Suprapubic skin (tissue), 4 donors: ENCODE measurements at regions not wholly inside any gene's neighbourhood (a gene's known extent, or its start where the extent isn't known, plus 50 kb on each side); places are given as distances from the start of the nearest gene placed in this dataset.
A peak's percentile ranks its signal among the peaks of the same experiment; 100 is the strongest.

Experiments used
- DNase-seq, 2 donors: peaks; one replicate each; pipeline ENCODE4 v3.0.0-alpha.2; 2019; ENCODE audit warnings: low spot score in 2 of 2
- H3K27ac ChIP-seq: fragments of 200-600 bp; sonication (generic); one replicate; pipeline ENCODE4 v1.5.1; 2019
- H3K27me3 ChIP-seq: fragments of 200-600 bp; sonication (generic); one replicate; pipeline ENCODE4 v1.5.1; 2019
- H3K36me3 ChIP-seq: fragments of 200-600 bp; sonication (generic); one replicate; pipeline ENCODE4 v1.5.1; 2019
- H3K4me1 ChIP-seq: fragments of 200-600 bp; sonication (generic); one replicate; pipeline ENCODE4 v1.5.1; 2019
- H3K4me3 ChIP-seq: fragments of 200-600 bp; sonication (generic); one replicate; pipeline ENCODE4 v1.5.1; 2019; ENCODE audit warnings: mild to moderate bottlenecking
- H3K9me3 ChIP-seq: fragments of 200-600 bp; sonication (generic); one replicate; pipeline ENCODE4 v1.5.1; 2019
- CTCF ChIP-seq, 2 donors: fragments of 200-600 bp in 1 of 2; fragments of 450-650 bp in 1 of 2; sonication (generic) in 1 of 2; IDR thresholded peaks; one replicate each; pipeline ENCODE4 v1.5.1; 2016 to 2019; ENCODE audit warnings: antibody characterized with exemption in 2 of 2, mild to moderate bottlenecking in 1 of 2, moderate library complexity in 1 of 2
- EP300 ChIP-seq: sonication (generic); formaldehyde crosslinking; IDR thresholded peaks from one replicate; pipeline ENCODE4 v1.6.1; 2017; ENCODE audit warnings: antibody characterized with exemption
- POLR2A ChIP-seq, 2 donors: fragments of 450-650 bp; IDR thresholded peaks; one replicate each; pipeline ENCODE4 v1.6.1; 2017; ENCODE audit warnings: antibody characterized with exemption in 2 of 2, mild to moderate bottlenecking in 2 of 2, moderate library complexity in 2 of 2
- POLR2AphosphoS5 ChIP-seq, 3 donors: sonication (generic); formaldehyde crosslinking; IDR thresholded peaks; one replicate each; pipeline ENCODE4 v1.6.1; 2017; ENCODE audit warnings: antibody characterized with exemption in 3 of 3
- WGBS: methylation state at CpG from one replicate; pipeline ENCODE4 v1.1.5; 2018; 5-methylcytosine and 5-hydroxymethylcytosine counted together

GRCh38 chr16:52203096-52203495, 343.8 kb downstream of the TOX3 start:
- Histone ChIP-seq H3K27me3 (no peaks in the 10 kb centered on the region), H3K4me1 (no peaks in the 10 kb centered on the region), H3K36me3 (no peaks in the 10 kb centered on the region), H3K4me3 (no peak overlapping the region), H3K27ac (no peak overlapping the region), H3K9me3 (no peaks in the 10 kb centered on the region)
- TF ChIP-seq POLR2AphosphoS5 (IDR thresholded peaks at IDR 0.05) (no peak), POLR2A (IDR thresholded peaks at IDR 0.05) (no peak), EP300 (no peak), CTCF (IDR thresholded peaks at IDR 0.05) (no peak)
- no peak for DNase-seq

GRCh38 chr16:52193441-52193840, 353.5 kb downstream of the TOX3 start:
- TF ChIP-seq POLR2AphosphoS5 (IDR thresholded peaks at IDR 0.05): no peak
- no peak for TF ChIP-seq CTCF (IDR thresholded peaks at IDR 0.05)
- no peak for TF ChIP-seq POLR2A (IDR thresholded peaks at IDR 0.05)
- no peak for TF ChIP-seq EP300
- WGBS: 97% methylated on average over 2 of the region's 2 CpGs

GRCh38 chr16:52191531-52192134, 355.3 kb downstream of the TOX3 start:
- no peak overlapping the region for H3K4me3 ChIP-seq

More at GRCh38 chr16:52193441-52193840, 353.5 kb downstream of the TOX3 start:
- no peak for DNase-seq
- H3K4me3 ChIP-seq: no peak overlapping the region
- H3K4me1 ChIP-seq: no peaks in the 10 kb centered on the region
- H3K27ac ChIP-seq: no peak overlapping the region
- H3K9me3 ChIP-seq: no peaks in the 10 kb centered on the region
- no peaks in the 10 kb centered on the region for H3K27me3 ChIP-seq
- no peaks in the 10 kb centered on the region for H3K36me3 ChIP-seq

GRCh38 chr16:52184336-52184735, 362.6 kb downstream of the TOX3 start:
- H3K27ac ChIP-seq: no peak overlapping the region
- H3K4me1 ChIP-seq: no peaks in the 10 kb centered on the region
- no peak for DNase-seq
- 82% methylated on average over 3 of the region's 3 CpGs for WGBS
- no peaks in the 10 kb centered on the region for H3K9me3 ChIP-seq
- no peaks in the 10 kb centered on the region for H3K27me3 ChIP-seq
- TF ChIP-seq CTCF (IDR thresholded peaks at IDR 0.05) (no peak), POLR2A (IDR thresholded peaks at IDR 0.05) (no peak), POLR2AphosphoS5 (IDR thresholded peaks at IDR 0.05) (no peak), EP300 (no peak)
- no peak overlapping the region for H3K4me3 ChIP-seq
- no peaks in the 10 kb centered on the region for H3K36me3 ChIP-seq

More at GRCh38 chr16:52191531-52192134, 355.3 kb downstream of the TOX3 start:
- Histone ChIP-seq H3K4me1 (no peaks in the 10 kb centered on the region), H3K27me3 (no peaks in the 10 kb centered on the region), H3K36me3 (no peaks in the 10 kb centered on the region), H3K9me3 (no peaks in the 10 kb centered on the region), H3K27ac (no peak overlapping the region)
- peak; percentile 74 to 82 for TF ChIP-seq CTCF (IDR thresholded peaks at IDR 0.05)
- no peak for TF ChIP-seq POLR2AphosphoS5 (IDR thresholded peaks at IDR 0.05)
- 51% methylated on average over 7 of the region's 7 CpGs for WGBS
- DNase-seq: peak in 1 of 2 donors; percentile 65

GRCh38 chr16:52182840-52183239, 364.1 kb downstream of the TOX3 start:
- TF ChIP-seq POLR2A (IDR thresholded peaks at IDR 0.05) (no peak), EP300 (no peak), POLR2AphosphoS5 (IDR thresholded peaks at IDR 0.05) (no peak), CTCF (IDR thresholded peaks at IDR 0.05) (no peak)
- WGBS: 87% methylated on average over 2 of the region's 2 CpGs
- Histone ChIP-seq H3K27ac (no peak overlapping the region), H3K9me3 (no peaks in the 10 kb centered on the region), H3K27me3 (no peaks in the 10 kb centered on the region), H3K36me3 (no peaks in the 10 kb centered on the region), H3K4me1 (no peaks in the 10 kb centered on the region), H3K4me3 (no peak overlapping the region)
- DNase-seq: no peak
